Upper lobe of left lung (tissue), 4 donors: ENCODE measurements at regions not wholly inside any gene's neighbourhood (a gene's known extent, or its start where the extent isn't known, plus 50 kb on each side); places are given as distances from the start of the nearest gene placed in this dataset.

Experiments used
- CTCF ChIP-seq, 6 experiments: fragments of 450-650 bp in 4 of 6; fragments of 200-600 bp in 2 of 6; sonication (generic) in 2 of 6; IDR thresholded peaks; one replicate each; pipeline ENCODE4 v1.5.1; 2016 to 2019; ENCODE audit warnings: antibody characterized with exemption in 6 of 6
- EP300 ChIP-seq, 4 donors: sonication (generic); formaldehyde crosslinking; IDR thresholded peaks; one replicate each; pipeline ENCODE4 v1.5.1; 2017; ENCODE audit warnings: antibody characterized with exemption in 4 of 4, control low read depth in 2 of 4
- POLR2AphosphoS5 ChIP-seq, 2 donors: sonication (generic); formaldehyde crosslinking; IDR thresholded peaks; one replicate each; pipeline ENCODE4 v1.5.1; 2017; ENCODE audit warnings: antibody characterized with exemption in 2 of 2

DNA sequence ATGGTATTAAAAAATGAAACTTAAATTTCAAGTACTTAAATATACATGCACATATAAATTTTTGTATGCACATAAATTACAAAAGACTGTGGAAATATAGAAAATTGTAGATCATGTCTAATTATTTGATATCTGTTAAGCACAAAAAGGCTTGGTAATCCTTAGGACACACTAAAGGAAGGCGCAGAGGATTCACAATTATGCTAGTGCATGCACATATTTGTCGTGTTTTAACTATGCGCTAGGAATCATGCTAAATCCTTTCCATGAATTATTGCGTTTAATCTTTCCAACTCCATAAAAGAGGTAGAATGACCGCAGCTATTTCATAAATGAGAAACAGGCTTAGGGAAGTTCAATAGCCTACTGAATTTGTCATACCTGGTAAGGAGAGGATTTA is 244.1 kb upstream of the ITGA1 start:
- TF ChIP-seq EP300 (IDR thresholded peaks at IDR 0.05) (no peak), CTCF (IDR thresholded peaks at IDR 0.05) (no peak), POLR2AphosphoS5 (IDR thresholded peaks at IDR 0.05) (no peak)
